ENCODE measurements at regions not wholly inside any gene's neighbourhood (a gene's known extent, or its start where the extent isn't known, plus 50 kb on each side); places are given as distances from the start of the nearest gene placed in this dataset.

DNA sequence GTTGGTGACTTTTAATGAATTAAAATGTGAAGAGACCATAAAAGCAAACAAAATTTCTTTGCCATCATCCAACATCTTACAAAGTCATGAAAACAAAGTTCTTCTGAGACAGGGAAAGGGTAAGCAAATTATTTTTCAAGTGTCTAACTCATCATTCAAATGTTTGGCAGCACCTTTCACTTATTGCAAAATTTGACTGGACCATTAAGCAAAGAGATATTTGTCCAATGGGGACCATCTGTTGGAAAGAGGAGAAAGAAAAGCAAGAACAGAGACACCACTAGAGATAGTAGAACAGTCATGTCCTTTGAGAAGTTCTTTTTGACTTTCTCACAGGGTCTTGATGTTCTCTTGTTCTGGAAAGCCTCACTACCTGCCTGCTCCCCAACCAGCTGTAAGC lies 330.1 kb downstream of the PAPSS1 start:
- Histone ChIP-seq H3K27me3 (ENCODE audit: control insufficient read depth, insufficient read depth, low read length) (no peaks in the 10 kb centered on the region), H3K79me1 (ENCODE audit: low read depth in 1 of 2, low read length in 2 of 2) (no peaks in the 10 kb centered on the region), H3K36me3 (ENCODE audit: control insufficient read depth, insufficient read depth, low read length) (no peaks in the 10 kb centered on the region), H3K4ac (ENCODE audit: low read depth, low read length) (no peak overlapping the region), H3K9ac (ENCODE audit: low read depth, low read length) (no peak overlapping the region), H2BK15ac (ENCODE audit: low read depth, low read length) (no peak overlapping the region), H3K9me3 (ENCODE audit: control insufficient read depth, insufficient read depth, low read length) (no peaks in the 10 kb centered on the region), H3K18ac (ENCODE audit: low read depth, low read length) (no peak overlapping the region), H3K4me2 (ENCODE audit: low read depth, low read length) (no peak overlapping the region), H4K91ac (ENCODE audit: insufficient read depth, low read depth, low read length) (no peak overlapping the region), H2AK5ac (ENCODE audit: low read depth, low read length) (no peak overlapping the region), H4K8ac (ENCODE audit: low read depth in 2 of 2, low read length in 2 of 2) (no peak overlapping the region), H3K4me3 (ENCODE audit: insufficient read depth, low read depth, low read length) (no peak overlapping the region), H2AFZ (replicated peaks; ENCODE audit: low read length, poor library complexity) (no peak overlapping the region), H2BK20ac (ENCODE audit: low read depth, low read length) (no peak overlapping the region), H3K9me1 (ENCODE audit: insufficient read depth, low read length) (no peaks in the 10 kb centered on the region), H2BK5ac (ENCODE audit: low read depth, low read length, poor library complexity, severe bottlenecking) (no peak overlapping the region), H2BK120ac (ENCODE audit: low read depth, low read length) (no peak overlapping the region), H3K27ac (ENCODE audit: insufficient read depth, low read length) (no peak overlapping the region), H3K23ac (ENCODE audit: low read depth, low read length) (no peak overlapping the region), H2AK9ac (replicated peaks; ENCODE audit: low read depth, low read length, poor library complexity) (no peak overlapping the region), H4K20me1 (ENCODE audit: insufficient read depth, low read length) (no peaks in the 10 kb centered on the region), H4K5ac (ENCODE audit: low read depth, low read length) (no peak overlapping the region), H3K14ac (replicated peaks; ENCODE audit: low read depth, low read length) (no peak overlapping the region), H3K56ac (ENCODE audit: extremely low read depth, insufficient read depth, low read length) (no peak overlapping the region), H3K4me1 (ENCODE audit: control insufficient read depth, insufficient read depth, low read length) (no peaks in the 10 kb centered on the region)
- POLR2A ChIA-PET (ENCODE audit: unreplicated experiment): no interaction called here
- in situ Hi-C loops (cut with MboI; ENCODE audit: low sequenced_read_pairs) (no loop called here), intact Hi-C loops (cut with micrococcal nuclease) (loop anchor here (10.0 kb wide), 2 partner anchors 275 to 345 kb away; no protein-coding TSS in a partner anchor), dilution Hi-C loops (cut with HindIII; ENCODE audit: low sequenced_read_pairs, unreplicated experiment) (no loop called here)
- no peak for ATAC-seq (ENCODE audit: low read depth)
- no peak for DNase-seq
- CTCF ChIA-PET: no interaction called here
- no TSS peak for BruUV-seq (replicated peaks)
- TF ChIP-seq RFX5 (IDR thresholded peaks at IDR 0.05; ENCODE audit: low read depth, low read length): no peak
- no peak for TF ChIP-seq FOS (IDR thresholded peaks at IDR 0.05; ENCODE audit: low read depth, low read length)
- TF ChIP-seq, protein P1, sequence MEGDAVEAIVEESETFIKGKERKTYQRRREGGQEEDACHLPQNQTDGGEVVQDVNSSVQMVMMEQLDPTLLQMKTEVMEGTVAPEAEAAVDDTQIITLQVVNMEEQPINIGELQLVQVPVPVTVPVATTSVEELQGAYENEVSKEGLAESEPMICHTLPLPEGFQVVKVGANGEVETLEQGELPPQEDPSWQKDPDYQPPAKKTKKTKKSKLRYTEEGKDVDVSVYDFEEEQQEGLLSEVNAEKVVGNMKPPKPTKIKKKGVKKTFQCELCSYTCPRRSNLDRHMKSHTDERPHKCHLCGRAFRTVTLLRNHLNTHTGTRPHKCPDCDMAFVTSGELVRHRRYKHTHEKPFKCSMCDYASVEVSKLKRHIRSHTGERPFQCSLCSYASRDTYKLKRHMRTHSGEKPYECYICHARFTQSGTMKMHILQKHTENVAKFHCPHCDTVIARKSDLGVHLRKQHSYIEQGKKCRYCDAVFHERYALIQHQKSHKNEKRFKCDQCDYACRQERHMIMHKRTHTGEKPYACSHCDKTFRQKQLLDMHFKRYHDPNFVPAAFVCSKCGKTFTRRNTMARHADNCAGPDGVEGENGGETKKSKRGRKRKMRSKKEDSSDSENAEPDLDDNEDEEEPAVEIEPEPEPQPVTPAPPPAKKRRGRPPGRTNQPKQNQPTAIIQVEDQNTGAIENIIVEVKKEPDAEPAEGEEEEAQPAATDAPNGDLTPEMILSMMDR (conservative IDR thresholded peaks at IDR 0.05; ENCODE audit: low read depth, low read length): no peak
- TF ChIP-seq CHD1 (IDR thresholded peaks at IDR 0.05; ENCODE audit: low read depth, low read length): no peak
- TF ChIP-seq, protein P2, sequence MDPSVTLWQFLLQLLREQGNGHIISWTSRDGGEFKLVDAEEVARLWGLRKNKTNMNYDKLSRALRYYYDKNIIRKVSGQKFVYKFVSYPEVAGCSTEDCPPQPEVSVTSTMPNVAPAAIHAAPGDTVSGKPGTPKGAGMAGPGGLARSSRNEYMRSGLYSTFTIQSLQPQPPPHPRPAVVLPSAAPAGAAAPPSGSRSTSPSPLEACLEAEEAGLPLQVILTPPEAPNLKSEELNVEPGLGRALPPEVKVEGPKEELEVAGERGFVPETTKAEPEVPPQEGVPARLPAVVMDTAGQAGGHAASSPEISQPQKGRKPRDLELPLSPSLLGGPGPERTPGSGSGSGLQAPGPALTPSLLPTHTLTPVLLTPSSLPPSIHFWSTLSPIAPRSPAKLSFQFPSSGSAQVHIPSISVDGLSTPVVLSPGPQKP (IDR thresholded peaks at IDR 0.05; ENCODE audit: borderline replicate concordance, low read depth, low read length): no peak
- no peak for TF ChIP-seq NFE2L2 (IDR thresholded peaks at IDR 0.05; ENCODE audit: low read depth, low read length)
- TF ChIP-seq MXI1 (IDR thresholded peaks at IDR 0.05; ENCODE audit: borderline replicate concordance, low read depth, low read length): no peak
- TF ChIP-seq RCOR1 (IDR thresholded peaks at IDR 0.05; ENCODE audit: insufficient replicate concordance, low read length): no peak
- TF ChIP-seq, protein P3, sequence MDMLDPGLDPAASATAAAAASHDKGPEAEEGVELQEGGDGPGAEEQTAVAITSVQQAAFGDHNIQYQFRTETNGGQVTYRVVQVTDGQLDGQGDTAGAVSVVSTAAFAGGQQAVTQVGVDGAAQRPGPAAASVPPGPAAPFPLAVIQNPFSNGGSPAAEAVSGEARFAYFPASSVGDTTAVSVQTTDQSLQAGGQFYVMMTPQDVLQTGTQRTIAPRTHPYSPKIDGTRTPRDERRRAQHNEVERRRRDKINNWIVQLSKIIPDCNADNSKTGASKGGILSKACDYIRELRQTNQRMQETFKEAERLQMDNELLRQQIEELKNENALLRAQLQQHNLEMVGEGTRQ (IDR thresholded peaks at IDR 0.05; ENCODE audit: low read depth, low read length): no peak
- no peak for TF ChIP-seq BHLHE40 (IDR thresholded peaks at IDR 0.05; ENCODE audit: low read depth, low read length)
- TF ChIP-seq POLR2A (IDR thresholded peaks at IDR 0.05; ENCODE audit: low read depth, low read length): no peak
- no peak for TF ChIP-seq MAFK (IDR thresholded peaks at IDR 0.05; ENCODE audit: low read depth, low read length)
- TF ChIP-seq SMC3 (IDR thresholded peaks at IDR 0.05; ENCODE audit: low read depth, low read length): no peak
- no peak for TF ChIP-seq RAD21 (IDR thresholded peaks at IDR 0.05; ENCODE audit: low read length)
- no peak for TF ChIP-seq MAZ (IDR thresholded peaks at IDR 0.05; ENCODE audit: borderline replicate concordance, low read depth, low read length)
- TF ChIP-seq CEBPB (IDR thresholded peaks at IDR 0.05; ENCODE audit: low read depth, low read length): no peak
